WERI-Rb-1 (cell line): ENCODE measurements at regions not wholly inside any gene's neighbourhood (a gene's known extent, or its start where the extent isn't known, plus 50 kb on each side); places are given as distances from the start of the nearest gene placed in this dataset.

Experiments
- DNase-seq: peaks from one replicate; pipeline ENCODE4 v3.0.0-alpha.2; 2020
- H3K27ac ChIP-seq: fragments of 250-450 bp; sonication (Bioruptor Pico); 2 replicates; pipeline ENCODE4 v1.5.1; 2020; ENCODE audit warnings: mild to moderate bottlenecking, moderate library complexity
- H3K27me3 ChIP-seq: fragments of 250-450 bp; sonication (Bioruptor Pico); 2 replicates; pipeline ENCODE4 v1.5.1; 2021; ENCODE audit warnings: mild to moderate bottlenecking, low read depth, moderate library complexity; ENCODE audit not compliant: insufficient read depth, severe bottlenecking
- H3K36me3 ChIP-seq: fragments of 250-450 bp; sonication (Bioruptor Pico); 2 replicates; pipeline ENCODE4 v1.5.1; 2020; ENCODE audit warnings: mild to moderate bottlenecking, moderate library complexity
- H3K4me3 ChIP-seq: 2 replicates; pipeline ENCODE4 v1.5.1; 2011; ENCODE audit warnings: low read depth, mild to moderate bottlenecking, control low read depth, low read length
- H3K9me3 ChIP-seq: fragments of 250-450 bp; sonication (Bioruptor Pico); 2 replicates; pipeline ENCODE4 v1.5.1; 2021; ENCODE audit warnings: mild to moderate bottlenecking, moderate library complexity; ENCODE audit not compliant: severe bottlenecking
- CTCF ChIP-seq: IDR thresholded peaks from 2 replicates; pipeline ENCODE4 v1.5.1; 2011; ENCODE audit warnings: low read depth, mild to moderate bottlenecking, control low read depth, inconsistent platforms, low read length

GRCh38 chr12:81866081-81866480, 106.9 kb upstream of the PPFIA2 start:
- no peak for DNase-seq
- no peak overlapping the region for H3K4me3 ChIP-seq
- no peaks in the 10 kb centered on the region for H3K9me3 ChIP-seq
- no peaks in the 10 kb centered on the region for H3K27me3 ChIP-seq
- no peak overlapping the region for H3K27ac ChIP-seq
- H3K36me3 ChIP-seq: no peaks in the 10 kb centered on the region
- TF ChIP-seq CTCF: no peak

GRCh38 chr12:81863406-81863805, 104.3 kb upstream of the PPFIA2 start:
- Histone ChIP-seq H3K27ac (no peak overlapping the region), H3K4me3 (no peak overlapping the region), H3K36me3 (no peaks in the 10 kb centered on the region), H3K27me3 (no peaks in the 10 kb centered on the region), H3K9me3 (no peaks in the 10 kb centered on the region)
- no peak for TF ChIP-seq CTCF
- DNase-seq: no peak

GRCh38 chr12:81859521-81859920, 100.4 kb upstream of the PPFIA2 start:
- no peak for TF ChIP-seq CTCF
- DNase-seq: no peak
- H3K36me3 ChIP-seq: no peaks in the 10 kb centered on the region
- no peaks in the 10 kb centered on the region for H3K9me3 ChIP-seq
- no peaks in the 10 kb centered on the region for H3K27me3 ChIP-seq
- no peak overlapping the region for H3K4me3 ChIP-seq
- no peak overlapping the region for H3K27ac ChIP-seq

GRCh38 chr12:81843599-81843998, 84.4 kb upstream of the PPFIA2 start:
- H3K4me3 ChIP-seq: no peak overlapping the region

GRCh38 chr12:81835783-81836182, 76.6 kb upstream of the PPFIA2 start:
- no peak for DNase-seq
- TF ChIP-seq CTCF: no peak

More at GRCh38 chr12:81843599-81843998, 84.4 kb upstream of the PPFIA2 start:
- no peak for TF ChIP-seq CTCF
- no peak overlapping the region for H3K27ac ChIP-seq
- H3K27me3 ChIP-seq: no peaks in the 10 kb centered on the region
- DNase-seq: no peak
- no peaks in the 10 kb centered on the region for H3K9me3 ChIP-seq
- H3K36me3 ChIP-seq: no peaks in the 10 kb centered on the region

GRCh38 chr12:81819991-81820633, 61.0 kb upstream of the PPFIA2 start:
- no peaks in the 10 kb centered on the region for H3K9me3 ChIP-seq
- no peak for TF ChIP-seq CTCF
- no peaks in the 10 kb centered on the region for H3K27me3 ChIP-seq
- H3K4me3 ChIP-seq: no peak overlapping the region
- DNase-seq: no peak
- no peak overlapping the region for H3K27ac ChIP-seq
- H3K36me3 ChIP-seq: no peaks in the 10 kb centered on the region

More at GRCh38 chr12:81835783-81836182, 76.6 kb upstream of the PPFIA2 start:
- Histone ChIP-seq H3K4me3 (no peak overlapping the region), H3K9me3 (no peaks in the 10 kb centered on the region), H3K36me3 (no peaks in the 10 kb centered on the region), H3K27ac (no peak overlapping the region), H3K27me3 (no peaks in the 10 kb centered on the region)
